ENCODE measurements at regions not wholly inside any gene's neighbourhood (a gene's known extent, or its start where the extent isn't known, plus 50 kb on each side); places are given as distances from the start of the nearest gene placed in this dataset.

DNA sequence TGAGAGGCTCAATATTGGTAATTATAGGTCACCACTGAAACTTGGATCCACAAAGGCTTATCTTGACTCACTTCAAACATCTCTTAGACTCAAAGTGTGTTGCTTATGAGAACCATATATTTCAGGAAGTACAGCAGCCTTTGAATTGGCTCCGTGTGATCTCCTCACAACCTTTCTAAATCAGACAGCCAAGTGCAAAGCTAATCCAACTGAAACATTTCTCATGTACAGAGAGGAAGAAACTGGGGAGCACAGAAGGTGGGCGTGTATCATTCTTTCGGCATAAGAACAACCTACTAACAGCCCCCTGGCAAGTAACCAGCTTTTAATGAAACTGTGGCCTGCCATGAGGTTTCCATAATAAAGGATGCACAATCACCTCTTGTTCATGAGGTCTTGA, 109.4 kb downstream of the MBL2 start:
- TF ChIP-seq, protein P1, sequence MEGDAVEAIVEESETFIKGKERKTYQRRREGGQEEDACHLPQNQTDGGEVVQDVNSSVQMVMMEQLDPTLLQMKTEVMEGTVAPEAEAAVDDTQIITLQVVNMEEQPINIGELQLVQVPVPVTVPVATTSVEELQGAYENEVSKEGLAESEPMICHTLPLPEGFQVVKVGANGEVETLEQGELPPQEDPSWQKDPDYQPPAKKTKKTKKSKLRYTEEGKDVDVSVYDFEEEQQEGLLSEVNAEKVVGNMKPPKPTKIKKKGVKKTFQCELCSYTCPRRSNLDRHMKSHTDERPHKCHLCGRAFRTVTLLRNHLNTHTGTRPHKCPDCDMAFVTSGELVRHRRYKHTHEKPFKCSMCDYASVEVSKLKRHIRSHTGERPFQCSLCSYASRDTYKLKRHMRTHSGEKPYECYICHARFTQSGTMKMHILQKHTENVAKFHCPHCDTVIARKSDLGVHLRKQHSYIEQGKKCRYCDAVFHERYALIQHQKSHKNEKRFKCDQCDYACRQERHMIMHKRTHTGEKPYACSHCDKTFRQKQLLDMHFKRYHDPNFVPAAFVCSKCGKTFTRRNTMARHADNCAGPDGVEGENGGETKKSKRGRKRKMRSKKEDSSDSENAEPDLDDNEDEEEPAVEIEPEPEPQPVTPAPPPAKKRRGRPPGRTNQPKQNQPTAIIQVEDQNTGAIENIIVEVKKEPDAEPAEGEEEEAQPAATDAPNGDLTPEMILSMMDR (IDR thresholded peaks at IDR 0.05; ENCODE audit: low read depth, low read length, poor library complexity, severe bottlenecking) = no peak
- TF ChIP-seq EZH2phosphoT487 (IDR thresholded peaks at IDR 0.05; ENCODE audit: borderline replicate concordance, low read length) = no peak

Measured in DOHH2 (cell line).